Type B pancreatic cell (in vitro differentiated cells): ENCODE measurements at regions not wholly inside any gene's neighbourhood (a gene's known extent, or its start where the extent isn't known, plus 50 kb on each side); places are given as distances from the start of the nearest gene placed in this dataset.

Source experiments
- DNase-seq: peaks from one replicate; pipeline ENCODE4 v3.0.0; 2021; ENCODE audit warnings: mixed read lengths; ENCODE audit not compliant: unreplicated experiment; ENCODE audit errors: extremely low spot score
- H3K27ac Mint-ChIP-seq: 2 replicates; pipeline ENCODE4 v1.8.0; 2021; ENCODE audit warnings: mild to moderate bottlenecking, mixed read lengths
- H3K27me3 Mint-ChIP-seq: 2 replicates; pipeline ENCODE4 v1.8.0; 2021; ENCODE audit warnings: mixed read lengths
- H3K36me3 Mint-ChIP-seq: 2 replicates; pipeline ENCODE4 v1.8.0; 2021; ENCODE audit warnings: mixed read lengths
- H3K4me1 Mint-ChIP-seq: one replicate; pipeline ENCODE4 v1.8.0; 2021; ENCODE audit warnings: mixed read lengths; ENCODE audit not compliant: unreplicated experiment
- H3K4me3 Mint-ChIP-seq: 2 replicates; pipeline ENCODE4 v1.8.0; 2021; ENCODE audit warnings: mild to moderate bottlenecking, mixed read lengths
- H3K9me3 Mint-ChIP-seq: 2 replicates; pipeline ENCODE4 v1.8.0; 2021; ENCODE audit warnings: mixed read lengths
- CTCF ChIP-seq: fragments of 200-600 bp; sonication (generic); conservative IDR thresholded peaks from 2 replicates; pipeline ENCODE4 v1.5.0; 2021; ENCODE audit warnings: antibody characterized with exemption, mild to moderate bottlenecking

GRCh38 chr6:129923530-129924250, 62.6 kb upstream of the TMEM244 start:
- Mint-ChIP-seq H3K4me1 (no peaks in the 10 kb centered on the region), H3K4me3 (no peak overlapping the region), H3K27ac (no peak overlapping the region), H3K36me3 (no peaks in the 10 kb centered on the region), H3K27me3 (no peaks in the 10 kb centered on the region), H3K9me3 (no peaks in the 10 kb centered on the region)
- TF ChIP-seq CTCF = no peak
- no peak for DNase-seq

DNA sequence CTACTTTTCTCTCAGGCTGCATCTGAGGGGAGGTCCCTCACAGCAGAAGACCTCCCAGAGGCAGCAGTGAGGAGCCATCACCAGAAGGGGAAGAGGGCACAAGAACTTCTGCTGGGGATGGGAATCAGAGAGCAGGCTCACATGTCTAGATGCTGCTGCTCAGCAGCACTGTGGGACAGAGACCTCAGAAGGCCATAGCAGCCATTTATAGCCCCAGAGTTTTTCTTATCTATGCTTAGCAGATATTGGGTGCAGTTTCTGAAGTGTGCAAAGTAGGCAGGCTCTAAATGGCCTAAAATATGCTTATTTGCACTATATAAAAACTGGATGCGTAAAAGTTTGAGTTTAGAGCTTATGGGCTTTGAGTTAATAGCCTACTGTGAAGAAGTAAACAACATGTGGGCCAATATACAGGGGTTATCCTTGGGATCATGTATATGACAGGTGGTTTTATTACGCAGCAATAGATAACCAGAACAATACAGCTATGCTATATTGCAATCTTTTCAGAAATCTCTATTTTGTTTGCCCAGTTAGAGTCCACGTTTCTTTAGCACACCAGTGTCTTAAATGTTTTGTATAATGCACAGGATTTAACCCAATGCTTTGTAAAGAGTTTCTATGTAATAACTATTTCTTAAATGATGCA, 60.2 kb upstream of the TMEM244 start:
- TF ChIP-seq CTCF = no peak

DNA sequence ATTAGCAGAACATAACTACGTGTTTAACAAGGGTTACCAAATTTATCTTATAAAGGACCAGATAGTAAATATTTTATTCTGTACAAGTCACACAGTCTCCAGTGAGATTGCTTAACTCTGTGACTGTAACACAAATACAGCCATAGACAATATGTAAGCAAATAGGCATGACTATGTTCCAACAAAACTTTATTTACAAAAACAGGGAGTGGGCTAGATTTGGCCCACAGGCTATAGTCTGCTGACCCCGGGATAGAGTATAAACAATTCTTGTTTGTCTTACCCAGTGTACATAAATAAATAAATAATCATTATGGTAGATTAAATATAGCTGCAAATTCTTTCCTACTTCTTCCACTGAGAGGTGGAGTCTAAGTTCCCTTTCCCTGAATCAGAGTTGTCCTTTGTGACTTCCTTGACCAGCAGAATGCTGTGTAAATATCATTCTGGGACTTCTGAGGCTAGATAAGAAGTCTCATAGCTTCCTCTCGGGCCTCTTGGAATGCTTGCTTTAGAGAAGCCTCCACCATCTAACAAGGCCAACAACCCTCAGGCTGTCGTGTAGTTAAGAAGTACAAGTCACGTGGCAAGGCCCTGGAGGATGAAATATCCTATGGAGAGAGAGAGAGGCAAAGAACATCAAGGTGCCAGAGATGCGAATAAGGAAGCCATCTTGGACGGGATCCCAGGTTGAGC, 59.1 kb upstream of the TMEM244 start:
- H3K27me3 Mint-ChIP-seq = no peaks in the 10 kb centered on the region
- H3K9me3 Mint-ChIP-seq = no peaks in the 10 kb centered on the region
- no peak overlapping the region for H3K27ac Mint-ChIP-seq

More for the DNA sequence above, 60.2 kb upstream of the TMEM244 start:
- no peaks in the 10 kb centered on the region for H3K9me3 Mint-ChIP-seq
- H3K4me3 Mint-ChIP-seq = no peak overlapping the region
- H3K27me3 Mint-ChIP-seq = no peaks in the 10 kb centered on the region
- H3K27ac Mint-ChIP-seq = no peak overlapping the region
- no peaks in the 10 kb centered on the region for H3K36me3 Mint-ChIP-seq
- DNase-seq = no peak
- H3K4me1 Mint-ChIP-seq = no peaks in the 10 kb centered on the region

DNA sequence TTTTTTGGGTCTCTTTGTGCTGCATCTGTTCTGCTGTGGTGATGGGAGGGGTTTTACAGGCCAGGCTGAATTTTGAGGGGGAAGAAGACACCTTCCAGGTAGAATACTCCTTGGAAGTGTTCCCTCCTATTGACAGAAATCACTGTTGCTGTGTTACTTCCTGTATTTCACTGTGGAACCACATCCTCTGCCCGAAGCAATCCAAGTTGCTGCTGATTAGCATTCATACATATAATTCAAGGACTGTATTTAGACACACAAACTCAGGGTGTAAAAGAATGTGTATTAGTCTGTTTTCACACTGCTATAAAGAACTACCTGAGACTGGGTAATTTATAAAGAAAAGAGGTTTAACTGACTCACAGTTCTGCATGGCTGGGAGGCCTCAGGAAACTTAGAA, 50.6 kb upstream of the TMEM244 start:
- H3K36me3 Mint-ChIP-seq = no peaks in the 10 kb centered on the region
- H3K27me3 Mint-ChIP-seq = peaks cover 3% of the 10 kb centered on the region
- H3K27ac Mint-ChIP-seq = no peak overlapping the region
- no peak for TF ChIP-seq CTCF
- H3K4me3 Mint-ChIP-seq = no peak overlapping the region
- H3K4me1 Mint-ChIP-seq = no peaks in the 10 kb centered on the region
- no peak for DNase-seq
- H3K9me3 Mint-ChIP-seq = no peaks in the 10 kb centered on the region

More for the DNA sequence above, 59.1 kb upstream of the TMEM244 start:
- no peak for TF ChIP-seq CTCF
- DNase-seq = no peak
- Mint-ChIP-seq H3K4me1 (no peaks in the 10 kb centered on the region), H3K36me3 (no peaks in the 10 kb centered on the region), H3K4me3 (no peak overlapping the region)
